ENCODE measurements at regions not wholly inside any gene's neighbourhood (a gene's known extent, or its start where the extent isn't known, plus 50 kb on each side); places are given as distances from the start of the nearest gene placed in this dataset.

GRCh38 chr17:11086646-11087340, 154.2 kb upstream of the SHISA6 start:
- no peak overlapping the region for H3K4me3 ChIP-seq (ENCODE audit: low read depth, low read length)
- DNase-seq (ENCODE audit: low read depth), result no peak
- no peak for TF ChIP-seq CTCF (IDR thresholded peaks at IDR 0.05; ENCODE audit: control insufficient read depth, extremely low read depth, insufficient read depth)

- DNase-seq (ENCODE audit: low read depth), result no peak
- H3K4me3 ChIP-seq (ENCODE audit: low read depth, low read length), result no peak overlapping the region
- no peak for TF ChIP-seq CTCF (IDR thresholded peaks at IDR 0.05; ENCODE audit: control insufficient read depth, extremely low read depth, insufficient read depth)
These were observed 158.5 kb upstream of the SHISA6 start for GRCh38 chr17:11082559-11082958.

- no peak overlapping the region for H3K4me3 ChIP-seq (ENCODE audit: low read depth, low read length)
- no peak for TF ChIP-seq CTCF (IDR thresholded peaks at IDR 0.05; ENCODE audit: control insufficient read depth, extremely low read depth, insufficient read depth)
These were observed 159.7 kb upstream of the SHISA6 start for GRCh38 chr17:11081342-11081741.

GRCh38 chr17:11077673-11078072, 163.3 kb upstream of the SHISA6 start:
- TF ChIP-seq CTCF (IDR thresholded peaks at IDR 0.05; ENCODE audit: control insufficient read depth, extremely low read depth, insufficient read depth), result no peak
- H3K4me3 ChIP-seq (ENCODE audit: low read depth, low read length), result no peak overlapping the region
- DNase-seq (ENCODE audit: low read depth), result no peak

More at GRCh38 chr17:11081342-11081741, 159.7 kb upstream of the SHISA6 start:
- no peak for DNase-seq (ENCODE audit: low read depth)

- TF ChIP-seq CTCF (IDR thresholded peaks at IDR 0.05; ENCODE audit: control insufficient read depth, extremely low read depth, insufficient read depth), result no peak
- DNase-seq (ENCODE audit: low read depth), result no peak
- no peak overlapping the region for H3K4me3 ChIP-seq (ENCODE audit: low read depth, low read length)
These were observed 166.6 kb upstream of the SHISA6 start for GRCh38 chr17:11074451-11074850.

GRCh38 chr17:11056926-11057325, 184.1 kb upstream of the SHISA6 start:
- TF ChIP-seq CTCF (IDR thresholded peaks at IDR 0.05; ENCODE audit: control insufficient read depth, extremely low read depth, insufficient read depth), result no peak
- no peak overlapping the region for H3K4me3 ChIP-seq (ENCODE audit: low read depth, low read length)
- DNase-seq (ENCODE audit: low read depth), result no peak

GRCh38 chr17:11053846-11054245, 187.2 kb upstream of the SHISA6 start:
- no peak for DNase-seq (ENCODE audit: low read depth)
- TF ChIP-seq CTCF (IDR thresholded peaks at IDR 0.05; ENCODE audit: control insufficient read depth, extremely low read depth, insufficient read depth), result no peak
- H3K4me3 ChIP-seq (ENCODE audit: low read depth, low read length), result no peak overlapping the region

All from LNCaP clone FGC (cell line).